ENCODE measurements at regions not wholly inside any gene's neighbourhood (a gene's known extent, or its start where the extent isn't known, plus 50 kb on each side); places are given as distances from the start of the nearest gene placed in this dataset.
"Not testable (repeated sequence)": the region's sequence is repeated elsewhere in the genome, so short reads cannot be mapped to it uniquely, and the experiment has no call there.

DNA sequence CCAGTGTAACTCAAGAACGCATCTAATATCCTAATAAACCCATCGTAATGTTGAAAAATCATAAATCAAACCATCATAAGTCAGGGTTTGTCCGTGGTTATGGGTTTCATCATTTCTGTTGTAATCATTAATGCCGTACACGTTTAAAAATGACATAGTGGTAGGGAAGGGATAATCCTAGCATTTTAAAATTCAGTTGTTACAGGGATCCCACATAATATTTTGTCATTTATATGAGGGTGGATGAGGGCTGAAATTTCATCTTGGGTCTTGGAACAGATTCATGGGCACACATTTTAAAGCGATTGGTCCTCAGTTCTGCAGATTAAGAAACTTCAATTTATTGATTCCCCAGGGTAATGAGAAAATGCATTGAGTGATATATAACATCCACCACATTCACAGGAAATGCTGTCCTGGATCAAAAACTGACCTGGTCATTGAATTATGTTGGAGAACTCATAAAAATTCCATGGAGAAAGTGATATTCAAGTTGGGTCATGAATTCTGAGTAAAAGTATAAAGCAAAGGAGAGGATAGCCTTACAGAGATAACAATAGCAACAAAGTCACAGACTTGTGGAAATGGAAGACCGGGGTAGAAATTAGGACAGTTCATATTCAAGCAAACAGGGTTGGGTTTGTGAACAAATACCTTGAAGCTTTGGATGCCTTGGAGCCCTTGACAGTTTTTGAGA is 1527.3 kb upstream of the TPTE start:
- Histone ChIP-seq H3K27ac (no peak overlapping the region), H3K4me1 (no peaks in the 10 kb centered on the region), H3K36me3 (no peaks in the 10 kb centered on the region), H4K20me1 (no peaks in the 10 kb centered on the region), H3K9me3 (peaks cover 31% of the 10 kb centered on the region), H3K4me2 (no peak overlapping the region), H3K27me3 (no peaks in the 10 kb centered on the region), H3K9ac (no peak overlapping the region), H3K4me3 (no peak overlapping the region)
- no peak for TF ChIP-seq Cebpa-rat (IDR thresholded peaks at IDR 0.05)

DNA sequence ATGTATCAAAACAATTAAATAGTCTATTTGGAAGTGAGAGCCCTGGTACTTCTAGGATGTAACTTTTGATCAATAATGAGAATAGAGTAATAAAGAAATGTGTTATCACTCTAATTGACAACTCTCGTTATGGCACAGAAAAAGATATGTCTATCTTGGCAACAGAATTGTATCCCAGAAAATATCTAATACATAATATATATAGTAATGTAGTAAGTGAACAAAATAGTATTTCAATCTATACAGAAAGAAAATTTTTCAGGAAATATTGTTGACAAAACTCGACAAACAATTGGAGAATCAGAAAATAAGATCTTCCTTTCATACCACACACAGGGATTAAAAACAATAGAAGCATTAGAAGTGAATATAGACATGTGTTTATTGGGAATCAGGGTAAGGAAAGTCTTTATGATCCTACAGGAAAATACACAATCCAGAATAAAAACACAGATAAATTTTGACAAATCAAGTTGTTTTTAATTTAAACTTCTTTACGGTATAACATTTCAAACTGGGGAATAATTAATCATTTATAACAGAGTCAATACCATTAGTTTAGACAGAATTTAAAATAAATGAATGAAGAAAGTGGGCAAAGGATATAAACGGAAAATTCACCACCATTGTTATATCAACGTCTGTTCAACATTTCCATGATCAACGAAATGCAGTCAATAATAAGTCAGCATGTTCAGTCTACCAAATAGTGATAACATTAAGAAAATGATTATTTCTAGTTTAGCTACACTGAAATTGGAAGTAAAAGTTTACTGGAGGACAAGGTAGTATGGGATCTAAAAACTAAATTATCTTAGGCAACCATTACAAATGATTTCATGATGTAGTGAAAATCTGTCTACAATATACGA is 1526.5 kb upstream of the TPTE start:
- no peak overlapping the region for H3K9ac ChIP-seq
- no peak overlapping the region for H3K4me2 ChIP-seq
- peaks cover 23% of the 10 kb centered on the region for H3K9me3 ChIP-seq
- no peaks in the 10 kb centered on the region for H3K27me3 ChIP-seq
- no peaks in the 10 kb centered on the region for H3K36me3 ChIP-seq
- H4K20me1 ChIP-seq = no peaks in the 10 kb centered on the region
- H3K4me3 ChIP-seq = no peak overlapping the region
- no peak for TF ChIP-seq Cebpa-rat (IDR thresholded peaks at IDR 0.05)
- H3K4me1 ChIP-seq = no peaks in the 10 kb centered on the region
- no peak overlapping the region for H3K27ac ChIP-seq

DNA sequence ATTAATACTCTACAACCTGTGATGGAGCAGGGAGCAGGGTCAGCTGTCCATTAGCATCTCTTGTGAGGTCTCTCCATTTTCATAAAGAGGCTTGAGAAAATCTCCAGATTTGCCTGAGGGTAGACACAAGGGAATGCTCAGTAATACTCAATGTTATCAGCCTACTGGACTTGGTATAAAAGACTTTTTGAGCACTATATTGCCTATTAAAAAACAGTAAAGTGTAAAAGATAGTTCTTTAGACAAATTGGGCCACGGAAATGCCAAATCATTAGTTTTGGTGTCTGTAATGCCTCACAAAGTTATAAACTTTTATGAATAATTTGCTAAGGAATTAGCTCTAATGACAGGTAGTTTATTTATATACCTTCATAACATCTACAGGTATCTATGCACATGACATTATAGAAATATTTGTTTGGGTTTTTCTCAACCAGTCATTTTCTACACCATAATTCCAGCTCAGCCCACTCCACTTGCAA is 1524.9 kb upstream of the TPTE start:
- not testable (repeated sequence) for H3K4me2 ChIP-seq, H3K4me1 ChIP-seq, H3K9ac ChIP-seq, H3K36me3 ChIP-seq, H3K4me3 ChIP-seq, H3K27ac ChIP-seq, H3K27me3 ChIP-seq, H4K20me1 ChIP-seq
- peaks cover 15% of the 10 kb centered on the region for H3K9me3 ChIP-seq

DNA sequence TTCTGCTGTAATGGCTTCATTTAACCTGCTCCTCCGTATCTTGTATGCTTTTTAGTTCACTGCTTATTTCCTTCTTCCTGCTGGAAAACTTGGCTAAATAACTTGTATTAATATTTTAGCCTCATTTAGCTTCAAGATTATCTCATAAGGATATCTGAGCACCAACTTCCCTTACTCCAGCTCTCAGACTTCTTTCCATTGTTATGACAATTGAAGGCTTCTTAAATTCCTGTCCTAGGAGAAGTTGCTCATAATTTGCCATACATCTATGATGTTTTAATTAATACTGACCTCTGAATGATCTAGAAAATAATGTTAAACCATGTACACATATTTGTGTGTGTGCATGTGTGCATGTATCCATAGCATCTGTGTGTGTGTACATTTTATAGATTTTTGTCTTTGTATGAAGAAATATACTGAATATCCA is 1524.4 kb upstream of the TPTE start:
- H3K4me2 ChIP-seq = no peak overlapping the region
- H3K27ac ChIP-seq = no peak overlapping the region
- H3K36me3 ChIP-seq = no peaks in the 10 kb centered on the region
- H4K20me1 ChIP-seq = no peaks in the 10 kb centered on the region
- no peaks in the 10 kb centered on the region for H3K4me1 ChIP-seq
- TF ChIP-seq Cebpa-rat (IDR thresholded peaks at IDR 0.05) = no peak
- H3K9ac ChIP-seq = no peak overlapping the region
- no peak overlapping the region for H3K4me3 ChIP-seq
- H3K27me3 ChIP-seq = no peaks in the 10 kb centered on the region
- H3K9me3 ChIP-seq = peaks cover 10% of the 10 kb centered on the region

DNA sequence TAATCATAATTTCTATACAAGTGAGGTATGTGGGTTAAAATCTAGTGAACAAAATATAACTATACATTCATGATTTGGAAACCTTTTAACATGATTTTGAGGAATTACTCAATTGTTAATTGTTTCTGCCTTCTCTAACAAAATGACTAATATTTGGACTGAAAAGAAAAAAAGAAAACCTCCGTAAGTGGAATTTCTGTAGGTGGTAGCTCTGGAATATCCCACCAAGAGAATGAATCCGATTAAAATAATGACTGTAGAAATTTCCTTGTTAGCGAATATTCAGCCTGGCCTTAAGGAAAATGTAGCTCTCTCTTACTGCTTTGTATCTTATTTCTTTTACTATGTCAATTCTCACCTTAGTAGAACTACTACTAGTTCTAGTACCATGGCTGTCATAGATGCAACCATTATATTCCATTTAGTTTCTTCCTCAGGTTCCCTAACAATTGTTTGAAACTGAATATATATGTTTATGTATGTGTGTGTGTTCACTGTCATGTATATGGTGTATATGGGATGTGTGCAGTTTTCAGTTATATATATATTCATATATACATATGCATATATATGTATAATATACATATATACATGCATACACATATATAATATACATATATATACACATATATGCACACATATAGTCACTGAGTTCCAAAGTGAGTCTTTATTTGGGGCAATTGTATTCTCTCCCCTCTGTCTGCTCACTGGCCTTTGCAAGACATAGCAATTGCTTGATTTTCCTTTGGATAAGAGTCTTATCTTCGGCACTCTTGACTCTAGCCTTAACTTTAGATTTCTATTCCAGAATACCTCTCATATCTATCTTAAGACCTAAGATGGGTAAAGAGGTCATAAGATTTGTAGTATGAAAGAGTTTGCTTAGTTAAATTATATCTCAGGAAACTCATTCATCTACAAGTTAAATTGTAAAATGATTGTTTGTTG is 1523.7 kb upstream of the TPTE start:
- H3K9me3 ChIP-seq, H3K36me3 ChIP-seq, H3K4me3 ChIP-seq, H4K20me1 ChIP-seq, H3K4me2 ChIP-seq, H3K9ac ChIP-seq, H3K27ac ChIP-seq, H3K4me1 ChIP-seq, H3K27me3 ChIP-seq: not testable (repeated sequence)

DNA sequence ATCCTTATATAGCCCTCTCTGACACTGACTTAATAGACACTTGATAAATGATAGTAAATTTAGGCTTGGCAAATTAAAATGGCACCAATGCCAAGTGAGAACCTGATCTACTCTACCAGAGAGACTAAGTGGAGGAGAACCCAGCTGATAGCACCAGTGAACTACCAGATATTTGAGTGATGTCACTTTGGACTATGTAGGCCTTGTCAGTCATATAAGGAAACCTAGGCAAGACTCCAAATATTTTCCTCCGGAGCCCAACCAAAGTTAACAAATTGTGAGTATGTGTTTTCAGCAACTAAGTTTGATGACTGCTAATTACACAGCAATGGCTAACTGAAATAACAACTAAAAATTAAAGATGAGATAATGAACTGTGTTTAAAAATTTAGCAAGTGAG is 1522.9 kb upstream of the TPTE start:
- not testable (repeated sequence) for H3K4me3 ChIP-seq, H3K27me3 ChIP-seq, H3K9ac ChIP-seq, H3K4me1 ChIP-seq, H3K4me2 ChIP-seq, H3K9me3 ChIP-seq, H3K27ac ChIP-seq, H4K20me1 ChIP-seq, H3K36me3 ChIP-seq

DNA sequence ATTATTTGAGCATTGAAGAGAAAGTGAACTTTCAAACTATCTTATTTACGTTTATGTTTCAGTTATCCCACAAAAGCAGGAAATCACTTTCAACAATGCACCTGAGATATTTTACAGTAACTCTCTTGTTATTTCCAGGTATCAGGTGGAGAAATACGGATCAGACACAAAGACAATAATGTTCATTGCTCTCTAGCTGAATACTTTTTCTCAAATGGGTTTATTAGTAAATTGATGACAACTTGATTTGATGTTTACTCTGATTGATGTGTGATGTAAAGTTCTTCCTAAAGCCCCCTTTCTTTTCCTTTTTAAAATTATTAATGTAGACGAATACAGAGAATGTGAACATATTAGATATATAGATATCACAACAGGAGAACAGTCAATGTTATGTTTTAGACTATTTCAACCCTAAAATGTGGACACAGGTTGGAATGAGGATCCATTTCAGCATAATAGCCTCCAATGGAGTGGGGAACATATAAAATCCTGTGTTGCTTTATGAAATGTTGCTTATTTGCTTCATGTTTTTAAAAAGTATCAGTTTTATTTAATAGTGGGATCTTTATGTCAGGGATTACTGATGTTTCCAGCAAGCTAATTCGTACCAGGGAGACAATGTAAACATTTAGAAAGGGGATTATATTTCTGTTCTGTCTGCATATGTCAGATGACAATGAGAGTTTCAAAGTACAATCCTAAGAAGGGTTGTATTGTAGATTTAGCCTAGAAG is 1522.3 kb upstream of the TPTE start:
- no peak overlapping the region for H3K27ac ChIP-seq
- peaks cover 8% of the 10 kb centered on the region for H3K9me3 ChIP-seq
- no peak for TF ChIP-seq Cebpa-rat (IDR thresholded peaks at IDR 0.05)

DNA sequence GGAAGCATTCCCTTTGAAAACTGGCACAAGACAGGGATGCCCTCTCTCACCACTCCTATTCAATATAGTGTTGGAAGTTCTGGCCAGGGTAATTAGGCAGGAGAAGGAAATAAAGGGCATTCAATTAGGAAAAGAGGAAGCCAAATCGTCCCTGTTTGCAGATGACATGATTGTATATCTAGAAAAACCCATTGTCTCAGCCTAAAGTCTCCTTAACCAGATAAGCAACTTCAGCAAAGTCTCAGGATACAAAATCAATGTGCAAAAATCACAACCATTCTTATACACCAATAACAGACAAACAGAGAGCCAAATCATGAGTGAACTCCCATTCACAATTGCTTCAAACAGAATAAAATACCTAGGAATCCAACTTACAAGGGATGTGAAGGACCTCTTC is 1521.3 kb upstream of the TPTE start:
- H3K4me2 ChIP-seq, H3K27me3 ChIP-seq, H3K4me1 ChIP-seq, H3K9ac ChIP-seq, H3K27ac ChIP-seq, H3K4me3 ChIP-seq, H3K9me3 ChIP-seq, H4K20me1 ChIP-seq, H3K36me3 ChIP-seq: not testable (repeated sequence)

More for the DNA sequence above, 1522.3 kb upstream of the TPTE start:
- Histone ChIP-seq H3K9ac (no peak overlapping the region), H3K36me3 (no peaks in the 10 kb centered on the region), H3K4me3 (no peak overlapping the region), H3K4me1 (no peaks in the 10 kb centered on the region), H3K27me3 (no peaks in the 10 kb centered on the region), H4K20me1 (no peaks in the 10 kb centered on the region), H3K4me2 (no peak overlapping the region)

DNA sequence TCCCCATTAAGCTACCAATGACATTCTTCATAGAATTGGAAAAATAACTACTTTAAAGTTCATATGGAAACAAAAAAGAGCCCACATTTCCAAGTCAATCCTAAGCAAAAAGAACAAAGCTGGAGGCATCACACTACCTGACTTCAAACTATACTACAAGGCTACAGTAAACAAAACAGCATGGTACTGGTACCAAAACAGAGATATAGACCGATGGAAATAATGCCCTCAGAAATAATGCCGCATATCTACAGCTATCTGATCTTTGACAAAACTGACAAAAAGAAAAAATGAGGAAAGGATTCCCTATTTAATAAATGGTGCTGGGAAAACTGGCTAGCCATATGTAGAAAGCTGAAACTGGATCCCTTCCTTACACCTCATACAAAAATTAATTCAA is 1520.7 kb upstream of the TPTE start:
- H3K4me1 ChIP-seq, H3K4me2 ChIP-seq, H3K27me3 ChIP-seq, H3K4me3 ChIP-seq, H4K20me1 ChIP-seq, H3K9me3 ChIP-seq, H3K36me3 ChIP-seq, H3K27ac ChIP-seq, H3K9ac ChIP-seq: not testable (repeated sequence)

DNA sequence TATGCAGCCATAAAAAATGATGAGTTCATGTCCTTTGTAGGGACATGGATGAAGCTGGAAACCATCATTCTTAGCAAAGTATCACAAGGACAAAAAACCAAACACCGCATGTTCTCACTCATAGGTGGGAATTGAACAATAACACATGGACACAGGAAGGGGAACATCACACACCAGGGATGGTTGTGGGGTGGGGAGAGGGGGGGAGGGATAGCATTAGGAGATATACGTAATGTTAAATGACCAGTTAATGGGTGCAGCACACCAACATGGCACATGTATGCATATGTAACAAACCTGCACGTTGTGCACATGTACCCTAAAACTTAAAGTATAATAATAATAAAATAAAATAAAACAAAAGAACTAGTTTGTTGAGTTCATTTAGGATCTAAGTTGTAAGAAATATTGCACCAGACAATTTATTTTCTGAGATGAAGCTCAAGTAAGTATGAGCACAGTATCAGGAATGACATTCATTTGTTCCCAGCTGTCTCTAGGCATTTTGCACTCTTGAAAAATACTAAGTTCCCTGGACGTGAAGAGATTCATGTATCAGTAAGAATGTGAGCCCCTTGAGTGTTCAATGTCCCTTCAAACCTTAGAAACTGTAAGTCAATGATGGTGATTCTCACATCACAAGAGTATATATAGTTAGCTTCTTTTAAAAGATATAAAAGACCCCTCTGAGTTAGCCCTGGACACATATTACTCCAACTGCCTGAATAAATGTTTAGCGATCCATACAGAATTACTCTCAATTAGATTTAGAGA is 1519.3 kb upstream of the TPTE start:
- H3K27me3 ChIP-seq, H3K4me1 ChIP-seq, H3K9ac ChIP-seq, H3K4me2 ChIP-seq, H3K27ac ChIP-seq, H4K20me1 ChIP-seq, H3K36me3 ChIP-seq, H3K9me3 ChIP-seq, H3K4me3 ChIP-seq: not testable (repeated sequence)

DNA sequence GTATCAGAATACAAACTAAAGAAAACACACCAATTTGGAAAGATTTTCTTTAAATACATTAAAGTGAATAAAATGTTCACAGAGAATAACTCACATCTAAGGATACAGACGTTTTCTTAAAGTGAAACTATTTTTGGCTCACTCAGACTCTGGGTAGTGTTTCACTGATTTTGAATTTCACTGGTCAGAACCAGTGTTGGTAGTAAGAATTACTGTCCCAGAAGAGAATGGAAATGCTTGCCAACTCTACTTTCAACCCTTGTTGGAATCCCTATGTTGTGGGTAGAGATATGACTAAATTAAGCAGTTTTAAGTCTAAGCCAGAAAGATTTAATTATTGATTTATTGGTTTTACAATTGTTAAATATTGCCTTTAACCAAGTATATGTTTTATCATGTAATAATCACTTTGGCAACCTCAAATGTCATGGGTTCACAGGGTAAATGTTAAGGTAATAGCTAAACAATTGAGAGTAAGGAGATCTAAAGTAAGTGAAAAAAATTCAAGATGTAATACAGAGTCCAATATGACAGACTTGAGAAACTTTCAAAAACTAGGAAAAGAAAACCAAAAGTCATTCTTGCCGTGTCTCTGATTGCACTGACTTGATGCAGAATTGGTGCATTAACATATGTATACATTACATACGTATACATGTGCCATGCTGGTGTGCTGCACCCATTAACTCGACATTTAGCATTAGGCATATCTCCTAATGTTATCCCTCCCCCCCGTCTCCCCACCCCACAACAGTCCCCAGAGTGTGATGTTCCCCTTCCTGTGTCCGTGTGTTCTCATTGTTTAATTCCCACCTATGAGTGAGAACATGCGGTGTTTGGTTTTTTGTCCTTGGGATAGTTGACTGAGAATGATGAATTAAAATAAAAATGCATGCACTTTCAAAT is 1517.2 kb upstream of the TPTE start:
- H3K9ac ChIP-seq, H3K36me3 ChIP-seq, H3K27ac ChIP-seq, H4K20me1 ChIP-seq, H3K27me3 ChIP-seq, H3K4me1 ChIP-seq, H3K4me2 ChIP-seq, H3K9me3 ChIP-seq, H3K4me3 ChIP-seq: not testable (repeated sequence)
